Esophagus mucosa (tissue), 1 donor: ENCODE measurements at regions not wholly inside any gene's neighbourhood (a gene's known extent, or its start where the extent isn't known, plus 50 kb on each side); places are given as distances from the start of the nearest gene placed in this dataset.
"Not testable (repeated sequence)": the region's sequence is repeated elsewhere in the genome, so short reads cannot be mapped to it uniquely, and the experiment has no call there.

ENCODE experiments used
- ATAC-seq: fragments of 200-7000 bp; cut with Tn5 transposase; one replicate; pipeline ENCODE4 v1.9.1; 2020
- donor health status: DM: yes; HTN: yes; CAD: no.

GRCh38 chr10:120051671-120052070, 159.1 kb downstream of the SEC23IP start:
- no peak for ATAC-seq

GRCh38 chr10:120052964-120053702, 160.6 kb downstream of the SEC23IP start:
- ATAC-seq, result no peak

GRCh38 chr10:120059790-120060189, 167.3 kb downstream of the SEC23IP start:
- not testable (repeated sequence) for ATAC-seq

GRCh38 chr10:120067427-120067826, 174.9 kb downstream of the SEC23IP start:
- ATAC-seq, result no peak

GRCh38 chr10:120069700-120070099, 177.2 kb downstream of the SEC23IP start:
- no peak for ATAC-seq

- ATAC-seq, result no peak
Observed at GRCh38 chr10:120075349-120075748, 182.8 kb downstream of the SEC23IP start.

- ATAC-seq, result no peak
Observed at GRCh38 chr10:120076996-120077706, 184.6 kb downstream of the SEC23IP start.

- no peak for ATAC-seq
Observed at GRCh38 chr10:120077707-120078492, 185.4 kb downstream of the SEC23IP start.

- no peak for ATAC-seq
Observed at GRCh38 chr10:120085096-120085796, 192.7 kb downstream of the SEC23IP start.

GRCh38 chr10:120086066-120086465, 193.5 kb downstream of the SEC23IP start:
- no peak for ATAC-seq

GRCh38 chr10:120087109-120087508, 194.6 kb downstream of the SEC23IP start:
- no peak for ATAC-seq

GRCh38 chr10:120095875-120096274, 203.3 kb downstream of the SEC23IP start:
- ATAC-seq, result no peak

- no peak for ATAC-seq
Observed at GRCh38 chr10:120097766-120098165, 205.2 kb downstream of the SEC23IP start.

- no peak for ATAC-seq
Observed at GRCh38 chr10:120098232-120098930, 205.9 kb downstream of the SEC23IP start.

- ATAC-seq, result no peak
Observed at GRCh38 chr10:120103738-120104560, 211.4 kb downstream of the SEC23IP start.

GRCh38 chr10:120105001-120105400, 212.5 kb downstream of the SEC23IP start:
- no peak for ATAC-seq

- no peak for ATAC-seq
Observed at GRCh38 chr10:120105492-120105891, 213.0 kb downstream of the SEC23IP start.

GRCh38 chr10:120108916-120109315, 216.4 kb downstream of the SEC23IP start:
- no peak for ATAC-seq

GRCh38 chr10:120109725-120110124, 217.2 kb downstream of the SEC23IP start:
- not testable (repeated sequence) for ATAC-seq

- no peak for ATAC-seq
Observed at GRCh38 chr10:120110196-120110595, 217.7 kb downstream of the SEC23IP start.

GRCh38 chr10:120111628-120112027, 219.1 kb downstream of the SEC23IP start:
- no peak for ATAC-seq
